HEK293 (cell line): ENCODE measurements at regions not wholly inside any gene's neighbourhood (a gene's known extent, or its start where the extent isn't known, plus 50 kb on each side); places are given as distances from the start of the nearest gene placed in this dataset.
A peak's percentile ranks its signal among the peaks of the same experiment; 100 is the strongest.

ENCODE experiments used
- CTCF ChIA-PET: fragments of 350-600 bp; formaldehyde crosslinking; extraction: SDS; loops from one replicate; lab custom pipeline; 2021; ENCODE audit warnings: antibody characterized with exemption; lab: Yijun Ruan, JAX
- POLR2A ChIA-PET: fragments of 300-600 bp; formaldehyde crosslinking; extraction: SDS; loops from one replicate; lab custom pipeline; 2020; ENCODE audit warnings: antibody characterized with exemption, inconsistent platforms; lab: Yijun Ruan, JAX
- H3K27ac ChIP-seq: fragments of 200-500 bp; sonication (Bioruptor generic); 2 replicates; pipeline ENCODE4 v1.5.1; 2014; ENCODE audit warnings: low read depth, low read length, control low read depth, inconsistent platforms; ENCODE audit errors: extremely low read depth
- H3K36me3 ChIP-seq, 2 experiments: fragments of 200-500 bp in 1 of 2; sonication (Bioruptor generic) in 1 of 2; 1 replicate in 1 of 2; 2 replicates in 1 of 2; pipeline ENCODE4 v1.5.1; 2014 to 2017; ENCODE audit warnings: inconsistent platforms in 2 of 2, low read length in 2 of 2; ENCODE audit not compliant: control insufficient read depth in 2 of 2, insufficient read depth in 1 of 2
- H3K4me1 ChIP-seq: fragments of 200-500 bp; sonication (Bioruptor generic); 2 replicates; pipeline ENCODE4 v1.5.1; 2014; ENCODE audit warnings: mild to moderate bottlenecking, low read length, inconsistent platforms; ENCODE audit not compliant: control insufficient read depth, insufficient read depth
- H3K4me3 ChIP-seq: 2 replicates; pipeline ENCODE4 v1.5.1; 2011; ENCODE audit warnings: low read depth, mild to moderate bottlenecking, control low read depth, low read length, moderate library complexity
- H3K9me3 ChIP-seq: fragments of 200-500 bp; sonication (Bioruptor generic); 2 replicates; pipeline ENCODE4 v1.5.1; 2014; ENCODE audit warnings: low read depth, low read length, inconsistent platforms; ENCODE audit not compliant: control insufficient read depth, insufficient read depth
- BCL6B ChIP-seq: fragments of 450-650 bp; formaldehyde crosslinking; IDR thresholded peaks from 2 replicates; pipeline ENCODE4 v1.5.1; 2017; ENCODE audit warnings: missing biosample characterization, missing genetic modification characterization
- GLIS1 ChIP-seq: fragments of 450-650 bp; formaldehyde crosslinking; IDR thresholded peaks from 2 replicates; pipeline ENCODE4 v1.5.1; 2016; ENCODE audit warnings: missing biosample characterization, missing genetic modification characterization
- HOXD13 ChIP-seq: sonication (generic); formaldehyde crosslinking; IDR thresholded peaks from 2 replicates; pipeline ENCODE4 v1.8.0; 2022; ENCODE audit warnings: missing genetic modification reagents, borderline replicate concordance
- KLF7 ChIP-seq: fragments of 450-650 bp; formaldehyde crosslinking; IDR thresholded peaks from 2 replicates; pipeline ENCODE4 v1.5.1; 2016; ENCODE audit warnings: missing biosample characterization, missing genetic modification characterization, borderline replicate concordance
- SALL2 ChIP-seq: fragments of 450-650 bp; formaldehyde crosslinking; IDR thresholded peaks from 2 replicates; pipeline ENCODE4 v1.5.0; 2017; ENCODE audit warnings: missing biosample characterization, mild to moderate bottlenecking, missing genetic modification characterization, borderline replicate concordance
- SP7 ChIP-seq: fragments of 450-650 bp; formaldehyde crosslinking; IDR thresholded peaks from 2 replicates; pipeline ENCODE4 v1.5.1; 2016; ENCODE audit warnings: missing biosample characterization, missing genetic modification characterization
- WT1 ChIP-seq: fragments of 450-650 bp; formaldehyde crosslinking; IDR thresholded peaks from 2 replicates; pipeline ENCODE4 v1.5.1; 2016; ENCODE audit warnings: missing biosample characterization, missing genetic modification characterization
- ZIC2 ChIP-seq: fragments of 450-650 bp; formaldehyde crosslinking; IDR thresholded peaks from 2 replicates; pipeline ENCODE4 v1.5.1; 2016; ENCODE audit warnings: missing biosample characterization, missing genetic modification characterization
- ZNF114 ChIP-seq: fragments of 450-650 bp; formaldehyde crosslinking; IDR thresholded peaks from 2 replicates; pipeline ENCODE4 v1.5.0; 2017; ENCODE audit warnings: missing biosample characterization, missing genetic modification characterization
- ZNF121 ChIP-seq: fragments of 450-650 bp; formaldehyde crosslinking; IDR thresholded peaks from 2 replicates; pipeline ENCODE4 v1.5.1; 2016; ENCODE audit warnings: missing biosample characterization, missing genetic modification characterization
- ZNF133 ChIP-seq: fragments of 450-650 bp; formaldehyde crosslinking; IDR thresholded peaks from 2 replicates; pipeline ENCODE4 v1.5.1; 2016; ENCODE audit warnings: missing biosample characterization, missing genetic modification characterization
- ZNF248 ChIP-seq: fragments of 450-650 bp; formaldehyde crosslinking; IDR thresholded peaks from 2 replicates; pipeline ENCODE4 v1.5.1; 2017; ENCODE audit warnings: missing biosample characterization, missing genetic modification characterization
- ZNF335 ChIP-seq: fragments of 450-650 bp; formaldehyde crosslinking; conservative IDR thresholded peaks from 2 replicates; pipeline ENCODE4 v1.5.1; 2016; ENCODE audit warnings: missing biosample characterization, missing genetic modification characterization
- ZNF404 ChIP-seq: fragments of 450-650 bp; formaldehyde crosslinking; IDR thresholded peaks from 2 replicates; pipeline ENCODE4 v1.5.1; 2017; ENCODE audit warnings: missing biosample characterization, missing genetic modification characterization
- ZNF558 ChIP-seq: fragments of 450-650 bp; formaldehyde crosslinking; IDR thresholded peaks from 2 replicates; pipeline ENCODE4 v1.5.1; 2016; ENCODE audit warnings: missing biosample characterization, missing genetic modification characterization
- ZNF626 ChIP-seq: fragments of 450-650 bp; sonication (Bioruptor Pico); formaldehyde crosslinking; IDR thresholded peaks from 2 replicates; pipeline ENCODE4 v1.5.1; 2018; ENCODE audit warnings: missing biosample characterization, missing genetic modification characterization, inconsistent platforms
- ZNF654 ChIP-seq: fragments of 450-650 bp; formaldehyde crosslinking; IDR thresholded peaks from 2 replicates; pipeline ENCODE4 v1.5.1; 2016; ENCODE audit warnings: low read depth, missing biosample characterization, missing genetic modification characterization
- ZNF670 ChIP-seq: fragments of 450-650 bp; formaldehyde crosslinking; IDR thresholded peaks from 2 replicates; pipeline ENCODE4 v1.5.1; 2016; ENCODE audit warnings: missing biosample characterization, missing genetic modification characterization, low read depth
- ZNF677 ChIP-seq: fragments of 450-650 bp; IDR thresholded peaks from 2 replicates; pipeline ENCODE4 v1.5.0; 2018; ENCODE audit warnings: missing biosample characterization, mild to moderate bottlenecking, missing genetic modification characterization, moderate library complexity
- ZSCAN4 ChIP-seq: fragments of 450-650 bp; formaldehyde crosslinking; IDR thresholded peaks from 2 replicates; pipeline ENCODE4 v1.5.1; 2017; ENCODE audit warnings: missing biosample characterization, missing genetic modification characterization
- TF ChIP-seq, protein P1 (sequence below): fragments of 450-650 bp; formaldehyde crosslinking; IDR thresholded peaks from 2 replicates; pipeline ENCODE4 v1.5.1; 2016; ENCODE audit warnings: missing biosample characterization, missing genetic modification characterization, low read depth
- TF ChIP-seq, protein P2 (sequence below): fragments of 450-650 bp; formaldehyde crosslinking; IDR thresholded peaks from 2 replicates; pipeline ENCODE4 v1.5.1; 2016; ENCODE audit warnings: missing biosample characterization, missing genetic modification characterization

DNA sequence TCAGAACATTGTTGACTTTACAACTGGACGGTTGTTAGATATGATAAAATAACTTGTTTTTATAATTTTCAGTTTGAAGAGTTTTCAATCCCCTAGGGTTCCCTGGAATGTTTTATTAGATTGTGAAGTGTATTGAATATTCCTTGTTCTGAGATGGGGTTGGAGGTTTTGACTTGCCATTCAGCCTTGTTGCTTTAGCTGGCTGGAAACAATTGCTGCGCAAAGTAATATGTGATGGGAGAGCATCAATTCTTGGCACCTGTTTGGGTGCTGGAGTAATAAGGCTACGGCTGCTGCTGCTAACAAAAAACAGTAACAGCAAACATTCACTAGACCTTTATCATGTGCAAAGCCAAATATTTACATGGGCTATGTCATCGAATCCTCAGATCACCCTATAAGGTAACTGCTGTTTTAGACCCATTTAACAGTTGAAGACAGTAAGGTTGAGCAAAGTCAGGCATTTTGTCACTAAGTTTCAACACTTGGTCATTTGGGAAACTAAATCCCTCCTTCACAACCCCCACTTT lies 241.0 kb upstream of the TBX3 start:
- H3K9me3 ChIP-seq: no peaks in the 10 kb centered on the region
- no peak overlapping the region for H3K4me3 ChIP-seq
- H3K36me3 ChIP-seq: no peaks in the 10 kb centered on the region
- no peak overlapping the region for H3K27ac ChIP-seq
- H3K4me1 ChIP-seq: no peaks in the 10 kb centered on the region
- TF ChIP-seq ZNF248 (no peak), ZIC2 (no peak), ZNF670 (tag by site-specific recombination) (no peak), GLIS1 (tag by site-specific recombination) (no peak)
- CTCF ChIA-PET: no interaction called here
- POLR2A ChIA-PET: no interaction called here

DNA sequence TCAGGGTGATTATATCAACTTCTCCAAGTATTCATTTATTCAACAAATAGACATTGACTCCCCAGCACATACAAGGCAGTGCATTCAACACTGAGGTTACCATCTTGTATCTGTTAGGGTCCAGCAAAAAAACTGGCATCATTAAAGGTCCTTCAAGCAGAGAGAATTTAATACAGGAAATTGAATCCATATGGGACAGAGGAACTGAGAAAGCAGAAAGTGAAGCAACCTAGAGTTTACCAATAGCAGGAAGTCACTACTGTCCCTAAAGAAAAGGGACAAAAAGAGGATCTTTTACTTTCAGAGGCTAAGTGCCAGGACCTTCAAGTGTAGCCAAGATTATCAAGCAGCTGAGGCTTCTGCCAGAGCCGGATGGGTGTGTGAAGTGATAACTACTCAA lies 237.8 kb upstream of the TBX3 start:
- H3K27ac ChIP-seq: no peak overlapping the region
- ChIA-PET CTCF (interaction anchor here (0.6 kb wide), 2 partner anchors 260 to 507 kb away, joined by 3 read pairs; no protein-coding TSS in a partner anchor), POLR2A (no interaction called here)
- no peak overlapping the region for H3K4me3 ChIP-seq
- H3K36me3 ChIP-seq: no peaks in the 10 kb centered on the region
- peaks cover 3% of the 10 kb centered on the region for H3K9me3 ChIP-seq
- no peaks in the 10 kb centered on the region for H3K4me1 ChIP-seq
- TF ChIP-seq ZNF654: no peak
- TF ChIP-seq, protein P1, sequence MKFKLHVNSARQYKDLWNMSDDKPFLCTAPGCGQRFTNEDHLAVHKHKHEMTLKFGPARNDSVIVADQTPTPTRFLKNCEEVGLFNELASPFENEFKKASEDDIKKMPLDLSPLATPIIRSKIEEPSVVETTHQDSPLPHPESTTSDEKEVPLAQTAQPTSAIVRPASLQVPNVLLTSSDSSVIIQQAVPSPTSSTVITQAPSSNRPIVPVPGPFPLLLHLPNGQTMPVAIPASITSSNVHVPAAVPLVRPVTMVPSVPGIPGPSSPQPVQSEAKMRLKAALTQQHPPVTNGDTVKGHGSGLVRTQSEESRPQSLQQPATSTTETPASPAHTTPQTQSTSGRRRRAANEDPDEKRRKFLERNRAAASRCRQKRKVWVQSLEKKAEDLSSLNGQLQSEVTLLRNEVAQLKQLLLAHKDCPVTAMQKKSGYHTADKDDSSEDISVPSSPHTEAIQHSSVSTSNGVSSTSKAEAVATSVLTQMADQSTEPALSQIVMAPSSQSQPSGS (tag by site-specific recombination): no peak
- TF ChIP-seq SALL2 (tag by site-specific recombination): no peak
- TF ChIP-seq ZSCAN4 (tag by site-specific recombination): no peak
- TF ChIP-seq HOXD13: no peak
- TF ChIP-seq ZNF626 (tag by site-specific recombination): no peak
- TF ChIP-seq SP7: no peak
- TF ChIP-seq ZNF677 (tag by site-specific recombination): no peak
- no peak for TF ChIP-seq ZNF404 (tag by site-specific recombination)
- no peak for TF ChIP-seq ZNF121 (tag by site-specific recombination)
- TF ChIP-seq KLF7 (tag by site-specific recombination): no peak
- no peak for TF ChIP-seq WT1 (tag by site-specific recombination)
- TF ChIP-seq, protein P2, sequence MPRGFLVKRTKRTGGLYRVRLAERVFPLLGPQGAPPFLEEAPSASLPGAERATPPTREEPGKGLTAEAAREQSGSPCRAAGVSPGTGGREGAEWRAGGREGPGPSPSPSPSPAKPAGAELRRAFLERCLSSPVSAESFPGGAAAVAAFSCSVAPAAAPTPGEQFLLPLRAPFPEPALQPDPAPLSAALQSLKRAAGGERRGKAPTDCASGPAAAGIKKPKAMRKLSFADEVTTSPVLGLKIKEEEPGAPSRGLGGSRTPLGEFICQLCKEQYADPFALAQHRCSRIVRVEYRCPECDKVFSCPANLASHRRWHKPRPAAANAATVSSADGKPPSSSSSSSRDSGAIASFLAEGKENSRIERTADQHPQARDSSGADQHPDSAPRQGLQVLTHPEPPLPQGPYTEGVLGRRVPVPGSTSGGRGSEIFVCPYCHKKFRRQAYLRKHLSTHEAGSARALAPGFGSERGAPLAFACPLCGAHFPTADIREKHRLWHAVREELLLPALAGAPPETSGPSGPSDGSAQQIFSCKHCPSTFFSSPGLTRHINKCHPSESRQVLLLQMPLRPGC (tag by site-specific recombination): no peak
- TF ChIP-seq ZNF670 (tag by site-specific recombination): no peak
- TF ChIP-seq, all 188 proteins: peak for 0

- POLR2A ChIA-PET: no interaction called here
- H3K4me3 ChIP-seq: no peak overlapping the region
- peaks cover 3% of the 10 kb centered on the region for H3K9me3 ChIP-seq
- H3K36me3 ChIP-seq: no peaks in the 10 kb centered on the region
- peaks cover 2% of the 10 kb centered on the region; the same call in 1 of the 2 replicates for H3K4me1 ChIP-seq
- TF ChIP-seq ZNF133 (tag by site-specific recombination) (0 out of 2 replicates have a peak, but pooled peaks have one; percentile 34), BCL6B (0 out of 2 replicates have a peak, but pooled peaks have one; percentile 37), ZNF558 (tag by site-specific recombination) (no peak), ZNF335 (tag by site-specific recombination) (peak; percentile 56), ZNF114 (tag by site-specific recombination) (no peak)
- H3K27ac ChIP-seq: no peak overlapping the region
- CTCF ChIA-PET: no interaction called here
Measured at GRCh38 chr12:114920771-114921554, 237.0 kb upstream of the TBX3 start.
